IPS-NIHi7 (cell line): ENCODE measurements at regions not wholly inside any gene's neighbourhood (a gene's known extent, or its start where the extent isn't known, plus 50 kb on each side); places are given as distances from the start of the nearest gene placed in this dataset.

Experiments
- DNase-seq: peaks from one replicate; pipeline ENCODE4 v3.0.0; 2012; ENCODE audit warnings: mixed read lengths; ENCODE audit errors: extremely low spot score

GRCh38 chr10:111811517-111811916 is 372.0 kb downstream of the GPAM start:
- DNase-seq: no peak

DNA sequence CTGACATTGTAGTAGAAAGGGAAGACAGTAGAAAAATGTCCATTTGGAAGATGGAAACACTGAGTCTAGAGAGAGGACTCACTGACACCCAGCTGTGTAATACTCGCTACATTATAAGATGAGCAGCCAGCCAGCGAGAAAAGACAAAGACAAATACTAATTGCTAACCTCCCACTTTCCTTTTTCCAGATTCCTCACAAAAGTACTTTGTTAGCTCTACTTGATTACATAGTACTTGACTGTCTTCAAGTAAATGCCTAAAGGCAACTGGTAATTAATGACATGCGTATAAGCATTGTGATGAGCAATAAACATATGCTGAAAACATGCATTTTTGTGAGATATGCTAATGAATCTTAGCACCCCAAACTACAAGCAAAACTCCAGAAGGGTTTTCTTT is 363.1 kb downstream of the GPAM start:
- DNase-seq: no peak

GRCh38 chr10:111821871-111822270 is 361.7 kb downstream of the GPAM start:
- no peak for DNase-seq

DNA sequence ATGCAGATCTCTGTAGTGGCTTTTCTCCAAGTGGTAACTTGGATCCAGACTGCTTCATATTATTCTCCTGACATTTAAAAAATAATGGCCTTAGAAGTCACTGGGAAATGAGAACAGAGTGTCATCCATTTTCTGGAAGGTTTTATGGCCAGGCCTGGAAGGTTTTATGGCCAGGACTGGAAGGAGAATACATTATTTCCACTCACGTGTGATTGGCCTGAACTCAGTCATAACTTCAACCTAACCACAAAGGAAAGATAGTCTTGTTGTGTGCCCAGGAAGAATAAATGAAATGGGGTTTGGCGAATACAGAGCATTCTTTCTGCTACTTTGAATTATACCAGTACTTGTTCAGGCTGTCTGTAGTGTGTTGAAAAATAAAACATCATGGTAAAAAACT is 360.9 kb downstream of the GPAM start:
- no peak for DNase-seq

DNA sequence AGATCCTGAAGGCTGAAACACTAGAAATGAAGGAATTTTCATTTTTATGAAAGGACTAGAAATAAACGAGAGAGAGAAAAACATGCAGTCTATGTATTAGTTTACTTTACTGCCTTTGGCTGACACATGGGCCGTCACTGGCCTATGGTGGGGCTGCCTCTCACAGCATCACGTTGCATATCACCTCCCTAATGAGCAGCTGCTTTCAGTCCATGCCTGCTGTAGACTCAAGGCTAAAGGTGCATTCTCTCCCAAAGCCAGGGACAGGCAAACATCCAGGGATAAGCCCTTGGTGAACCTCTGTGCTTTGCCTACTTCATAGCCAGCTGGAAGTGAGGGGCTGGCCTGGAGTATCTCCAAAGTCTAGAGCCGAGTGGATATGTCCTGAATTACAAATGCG is 359.4 kb downstream of the GPAM start:
- no peak for DNase-seq

- DNase-seq: no peak
Measured at GRCh38 chr10:111830359-111830758, 353.2 kb downstream of the GPAM start.

- no peak for DNase-seq
Measured at GRCh38 chr10:111831058-111831457, 352.5 kb downstream of the GPAM start.

DNA sequence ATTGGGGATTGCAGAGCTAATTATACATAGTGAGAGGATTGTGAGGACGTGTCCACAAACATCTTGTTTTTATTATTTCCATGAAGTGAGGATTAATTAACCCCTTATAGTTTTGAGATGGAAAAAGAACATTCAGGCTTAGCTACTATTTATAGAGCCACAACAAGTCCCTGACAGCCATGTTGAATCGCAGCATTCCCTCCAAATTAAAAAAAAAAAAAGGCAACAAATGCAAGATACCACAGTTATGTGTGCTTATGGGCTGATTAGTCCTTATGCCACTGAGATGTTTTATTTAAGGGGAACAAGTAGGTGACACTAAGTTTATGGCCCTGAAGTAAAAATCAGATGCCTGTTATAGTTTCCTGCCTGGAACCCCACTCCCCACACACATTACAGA is 350.3 kb downstream of the GPAM start:
- no peak for DNase-seq

DNA sequence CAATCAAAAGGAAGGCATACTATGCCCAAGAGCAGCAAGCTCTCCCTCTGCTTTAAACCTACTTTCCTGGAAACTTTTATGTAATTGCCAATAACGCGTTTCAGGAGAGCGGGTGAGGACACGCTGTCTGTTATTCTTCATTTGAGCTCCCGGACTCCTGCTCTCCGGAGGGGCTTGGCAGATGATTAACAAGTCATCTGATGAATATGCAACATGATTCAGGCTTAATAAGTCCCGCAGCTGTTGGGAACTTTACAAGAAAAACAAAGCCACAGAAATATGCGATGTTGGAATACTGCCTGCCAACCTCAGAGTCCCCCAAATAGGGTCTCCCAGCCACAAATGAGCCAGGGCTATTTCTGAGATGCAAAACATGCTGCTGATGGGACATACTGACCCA is 348.0 kb downstream of the GPAM start:
- DNase-seq: no peak

GRCh38 chr10:111836064-111836463 is 347.5 kb downstream of the GPAM start:
- DNase-seq: no peak

- DNase-seq: no peak
Measured at GRCh38 chr10:111836571-111836970, 347.0 kb downstream of the GPAM start.

DNA sequence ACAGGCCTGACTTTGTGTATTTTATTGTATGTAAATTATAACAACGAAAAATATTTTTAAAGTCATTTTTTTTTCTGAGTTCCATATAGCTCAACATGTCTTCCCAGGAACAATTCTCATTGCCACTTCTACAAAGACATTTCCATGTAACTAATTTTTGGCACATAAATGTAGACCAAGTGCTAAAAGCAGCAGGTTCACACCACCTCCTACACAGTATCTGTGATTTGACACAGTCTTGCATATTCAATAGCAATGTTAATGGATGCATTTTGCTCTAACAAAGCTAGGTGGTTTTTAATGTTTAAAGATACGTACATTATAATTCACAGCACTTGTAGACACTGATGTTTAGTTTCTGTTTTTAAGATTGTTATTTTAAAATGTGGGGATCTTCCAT is 346.5 kb downstream of the GPAM start:
- DNase-seq: no peak

DNA sequence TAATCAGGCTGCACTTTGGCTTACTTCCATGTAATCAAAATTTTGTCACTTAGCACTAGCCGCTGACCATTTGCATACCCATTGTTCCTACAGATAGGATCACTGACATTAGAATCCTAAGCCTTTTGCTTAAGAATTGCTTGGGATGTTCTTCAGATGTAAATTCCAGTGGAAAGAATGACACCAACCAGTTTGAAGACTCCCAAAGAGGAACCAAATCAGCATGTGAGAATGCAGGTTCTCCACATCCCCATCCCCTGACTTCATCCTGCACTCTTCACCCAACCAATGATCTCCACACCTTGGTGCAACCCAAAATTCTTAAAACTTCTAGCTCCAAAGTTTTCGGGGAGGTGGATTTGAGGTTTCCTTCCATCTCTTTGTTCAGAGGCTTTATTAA is 345.6 kb downstream of the GPAM start:
- peak; percentile 22 for DNase-seq

GRCh38 chr10:111840546-111840945 is 343.0 kb downstream of the GPAM start:
- DNase-seq: no peak

- DNase-seq: no peak
Measured at GRCh38 chr10:111852801-111853200, 330.8 kb downstream of the GPAM start.

GRCh38 chr10:111856631-111857030 is 326.9 kb downstream of the GPAM start:
- peak; percentile 47 for DNase-seq

DNA sequence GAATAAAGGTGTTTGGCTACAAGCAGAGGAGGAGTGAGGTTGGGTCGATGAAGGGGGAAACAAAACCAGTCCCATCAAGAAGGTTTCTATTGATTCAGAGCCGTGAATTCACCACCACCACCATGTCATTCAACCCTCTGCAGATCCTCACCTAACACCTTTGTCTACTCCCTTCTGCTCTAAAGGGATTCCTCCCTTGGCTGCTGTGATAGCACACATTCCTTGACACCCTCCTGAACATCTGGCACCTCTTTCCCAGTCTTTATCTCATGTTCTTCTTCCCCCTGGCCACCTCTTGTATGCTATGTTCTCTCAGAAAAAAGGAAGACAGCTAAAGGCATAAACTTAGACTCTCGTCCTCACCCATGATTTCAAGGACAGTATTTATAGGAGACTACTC is 318.0 kb downstream of the GPAM start:
- DNase-seq: no peak

- no peak for DNase-seq
Measured at GRCh38 chr10:111871458-111871857, 312.1 kb downstream of the GPAM start.

DNA sequence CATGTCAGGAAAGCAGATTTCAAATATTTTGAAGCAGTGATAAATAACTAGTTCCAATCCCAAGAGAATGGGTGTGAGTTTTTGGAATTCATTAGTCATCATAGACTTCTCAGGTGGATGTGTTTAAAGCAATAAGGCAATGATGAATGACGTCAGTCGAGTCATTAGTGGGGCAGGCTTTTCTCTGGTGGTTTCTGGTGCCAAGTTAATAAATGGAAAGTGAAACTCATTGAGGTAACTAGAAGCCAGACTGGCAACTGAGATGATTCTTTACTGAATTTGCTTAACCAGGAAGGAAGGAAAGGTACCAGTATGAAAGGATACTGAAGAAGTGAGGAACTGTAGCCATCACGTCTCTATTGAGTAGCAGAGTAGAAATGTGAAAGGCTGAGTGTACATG is 311.0 kb downstream of the GPAM start:
- DNase-seq: no peak

GRCh38 chr10:111873041-111873440 is 310.5 kb downstream of the GPAM start:
- no peak for DNase-seq

DNA sequence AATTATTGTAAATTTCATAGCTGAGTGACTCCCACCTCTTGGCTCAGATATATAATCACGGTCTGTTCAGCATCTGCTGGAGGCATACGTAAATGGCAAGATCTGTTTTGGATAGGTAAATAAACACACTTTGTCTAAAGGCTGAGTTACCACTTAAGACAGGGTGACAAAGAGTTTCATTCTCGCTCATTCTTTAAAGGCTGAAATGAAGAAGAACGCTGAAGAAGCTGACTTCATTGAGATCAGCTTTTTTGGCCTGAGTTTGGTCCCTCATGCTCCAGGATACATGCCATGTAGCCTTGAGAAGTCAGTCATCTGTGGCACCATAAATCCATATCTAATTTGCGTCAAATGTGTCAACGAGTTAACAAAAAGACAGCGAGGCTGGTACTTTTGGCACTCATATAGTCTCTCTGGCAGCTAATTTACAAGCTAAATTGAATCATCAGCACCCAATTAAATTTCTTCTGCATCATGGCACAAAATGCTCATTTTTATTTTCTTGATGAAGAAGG is 309.9 kb downstream of the GPAM start:
- DNase-seq: no peak

- DNase-seq: no peak
Measured at GRCh38 chr10:111874576-111874975, 309.0 kb downstream of the GPAM start.

DNA sequence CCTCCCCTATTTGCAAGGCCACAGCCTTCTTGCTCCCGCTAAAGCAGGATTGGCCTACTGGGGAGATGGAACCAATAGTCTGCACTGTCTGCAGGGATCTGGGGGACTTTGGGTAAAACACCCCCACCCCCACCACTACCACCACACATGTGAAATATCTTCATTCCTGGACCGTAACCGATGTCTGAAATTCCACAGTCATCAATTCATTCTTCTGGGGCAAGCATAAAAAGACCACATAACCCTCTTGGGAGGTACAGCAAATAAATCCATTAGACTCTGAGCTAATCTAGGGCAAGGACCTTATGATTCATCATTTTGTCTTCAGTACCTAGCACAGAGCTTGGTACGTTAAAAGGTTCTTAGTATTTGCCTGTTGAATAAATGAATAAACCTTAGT is 307.8 kb downstream of the GPAM start:
- DNase-seq: no peak

DNA sequence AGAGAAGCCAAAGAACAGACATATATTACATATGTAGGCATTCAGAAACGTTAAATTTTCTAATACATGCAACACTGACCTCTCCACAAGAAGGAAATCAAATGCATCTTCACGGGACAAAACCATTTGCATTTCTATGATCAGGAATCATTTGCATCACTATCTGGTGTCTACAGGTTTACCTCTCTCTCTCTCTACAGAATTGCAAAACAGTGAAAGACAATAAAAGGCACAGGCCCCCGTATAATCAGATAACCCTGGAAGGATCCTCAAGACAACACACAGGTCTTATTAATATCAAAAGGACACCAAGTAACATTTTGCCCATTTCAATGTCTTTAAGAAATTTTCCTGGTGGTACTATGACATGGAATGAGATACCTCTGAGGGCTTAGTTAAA is 306.3 kb downstream of the GPAM start:
- DNase-seq: no peak

- DNase-seq: no peak
Measured at GRCh38 chr10:111879969-111880368, 303.6 kb downstream of the GPAM start.
